ENCODE measurements at regions not wholly inside any gene's neighbourhood (a gene's known extent, or its start where the extent isn't known, plus 50 kb on each side); places are given as distances from the start of the nearest gene placed in this dataset.

- TF ChIP-seq, protein P1, sequence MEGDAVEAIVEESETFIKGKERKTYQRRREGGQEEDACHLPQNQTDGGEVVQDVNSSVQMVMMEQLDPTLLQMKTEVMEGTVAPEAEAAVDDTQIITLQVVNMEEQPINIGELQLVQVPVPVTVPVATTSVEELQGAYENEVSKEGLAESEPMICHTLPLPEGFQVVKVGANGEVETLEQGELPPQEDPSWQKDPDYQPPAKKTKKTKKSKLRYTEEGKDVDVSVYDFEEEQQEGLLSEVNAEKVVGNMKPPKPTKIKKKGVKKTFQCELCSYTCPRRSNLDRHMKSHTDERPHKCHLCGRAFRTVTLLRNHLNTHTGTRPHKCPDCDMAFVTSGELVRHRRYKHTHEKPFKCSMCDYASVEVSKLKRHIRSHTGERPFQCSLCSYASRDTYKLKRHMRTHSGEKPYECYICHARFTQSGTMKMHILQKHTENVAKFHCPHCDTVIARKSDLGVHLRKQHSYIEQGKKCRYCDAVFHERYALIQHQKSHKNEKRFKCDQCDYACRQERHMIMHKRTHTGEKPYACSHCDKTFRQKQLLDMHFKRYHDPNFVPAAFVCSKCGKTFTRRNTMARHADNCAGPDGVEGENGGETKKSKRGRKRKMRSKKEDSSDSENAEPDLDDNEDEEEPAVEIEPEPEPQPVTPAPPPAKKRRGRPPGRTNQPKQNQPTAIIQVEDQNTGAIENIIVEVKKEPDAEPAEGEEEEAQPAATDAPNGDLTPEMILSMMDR (IDR thresholded peaks at IDR 0.05 in 8 of 11, conservative IDR thresholded peaks at IDR 0.05 in 3 of 11) = no peak
- TF ChIP-seq POLR2AphosphoS5 (IDR thresholded peaks at IDR 0.05) = no peak
These were observed 1445.4 kb downstream of the AACS start for GRCh38 chr12:126510630-126511029.
